ENCODE measurements at regions not wholly inside any gene's neighbourhood (a gene's known extent, or its start where the extent isn't known, plus 50 kb on each side); places are given as distances from the start of the nearest gene placed in this dataset.

- TF ChIP-seq, protein P1, sequence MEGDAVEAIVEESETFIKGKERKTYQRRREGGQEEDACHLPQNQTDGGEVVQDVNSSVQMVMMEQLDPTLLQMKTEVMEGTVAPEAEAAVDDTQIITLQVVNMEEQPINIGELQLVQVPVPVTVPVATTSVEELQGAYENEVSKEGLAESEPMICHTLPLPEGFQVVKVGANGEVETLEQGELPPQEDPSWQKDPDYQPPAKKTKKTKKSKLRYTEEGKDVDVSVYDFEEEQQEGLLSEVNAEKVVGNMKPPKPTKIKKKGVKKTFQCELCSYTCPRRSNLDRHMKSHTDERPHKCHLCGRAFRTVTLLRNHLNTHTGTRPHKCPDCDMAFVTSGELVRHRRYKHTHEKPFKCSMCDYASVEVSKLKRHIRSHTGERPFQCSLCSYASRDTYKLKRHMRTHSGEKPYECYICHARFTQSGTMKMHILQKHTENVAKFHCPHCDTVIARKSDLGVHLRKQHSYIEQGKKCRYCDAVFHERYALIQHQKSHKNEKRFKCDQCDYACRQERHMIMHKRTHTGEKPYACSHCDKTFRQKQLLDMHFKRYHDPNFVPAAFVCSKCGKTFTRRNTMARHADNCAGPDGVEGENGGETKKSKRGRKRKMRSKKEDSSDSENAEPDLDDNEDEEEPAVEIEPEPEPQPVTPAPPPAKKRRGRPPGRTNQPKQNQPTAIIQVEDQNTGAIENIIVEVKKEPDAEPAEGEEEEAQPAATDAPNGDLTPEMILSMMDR (conservative IDR thresholded peaks at IDR 0.05 in 1 of 2, IDR thresholded peaks at IDR 0.05 in 1 of 2; ENCODE audit: low read depth in 1 of 2, low read length in 2 of 2): no peak
- TF ChIP-seq EZH2 (IDR thresholded peaks at IDR 0.05; ENCODE audit: low read length, missing control alignments): no peak
Observed at GRCh38 chr1:182248721-182249120, 142.9 kb downstream of the GLUL start.
